ENCODE measurements at regions not wholly inside any gene's neighbourhood (a gene's known extent, or its start where the extent isn't known, plus 50 kb on each side); places are given as distances from the start of the nearest gene placed in this dataset.

DNA sequence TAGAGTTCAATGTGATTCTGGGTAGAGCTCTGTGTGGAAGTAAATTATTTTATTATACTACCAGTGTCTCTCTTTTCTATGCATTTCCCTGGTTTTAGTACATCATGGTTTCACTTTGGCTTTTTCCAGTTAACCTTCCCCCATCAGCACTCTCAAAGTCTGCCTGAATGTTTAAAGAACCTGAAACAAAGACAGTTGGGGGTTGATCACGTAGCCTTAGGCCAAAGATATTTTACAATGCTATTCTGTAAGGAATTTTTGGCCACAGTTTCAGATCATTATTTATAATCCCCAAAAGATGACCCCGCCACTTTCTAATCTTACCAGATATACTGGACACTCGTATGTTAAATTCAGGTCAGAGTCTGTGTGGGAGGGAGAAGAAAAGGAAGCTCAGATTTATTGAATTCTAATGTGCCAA is 156.3 kb upstream of the TMC3 start:
- TF ChIP-seq GATA3 (IDR thresholded peaks at IDR 0.05; ENCODE audit: low read depth, low read length) (no peak), GATA2 (IDR thresholded peaks at IDR 0.05; ENCODE audit: low read depth, low read length) (no peak)

Measured in SH-SY5Y (cell line).